OCI-LY7 (cell line): ENCODE measurements at regions not wholly inside any gene's neighbourhood (a gene's known extent, or its start where the extent isn't known, plus 50 kb on each side); places are given as distances from the start of the nearest gene placed in this dataset.

Experiments
- BruUV-seq: library from RNA; stranded (reverse); fragments of 400-500 nt; replicated peaks from 2 replicates; lab custom pipeline; 2021; lab: Mats Ljungman, UMichigan
- CTCF ChIA-PET: fragments of 300-600 bp; sonication (Branson Sonifier 250); formaldehyde crosslinking; loops from one replicate; lab custom pipeline; 2022; ENCODE audit warnings: antibody characterized with exemption; ENCODE audit not compliant: unreplicated experiment; lab: Charles Lee
- POLR2A ChIA-PET: fragments of 300-600 bp; sonication (Branson Sonifier 250); formaldehyde crosslinking; loops from one replicate; lab custom pipeline; 2022; ENCODE audit warnings: antibody characterized with exemption; lab: Charles Lee
- DNase-seq: peaks from one replicate; pipeline ENCODE4 v3.0.0-alpha.2; 2015; ENCODE audit warnings: low spot score
- H2AFZ ChIP-seq: fragments of 200-600 bp; sonication (generic), shearing (Covaris generic); 2 replicates; pipeline ENCODE4 v1.6.1; 2014; ENCODE audit warnings: mild to moderate bottlenecking, antibody characterized with exemption, low read length, moderate library complexity
- H3K27ac ChIP-seq: fragments of 200-600 bp; sonication (generic); 2 replicates; pipeline ENCODE4 v1.5.1; 2014; ENCODE audit warnings: mixed run types, low read depth, mild to moderate bottlenecking, moderate library complexity, low read length, inconsistent platforms; ENCODE audit not compliant: poor library complexity, severe bottlenecking
- H3K36me3 ChIP-seq: fragments of 200-600 bp; sonication (generic); 2 replicates; pipeline ENCODE4 v1.6.1; 2014; ENCODE audit warnings: mild to moderate bottlenecking, antibody characterized with exemption, low read length, moderate library complexity, mixed read lengths; ENCODE audit not compliant: insufficient read depth
- H3K4me1 ChIP-seq: fragments of 200-600 bp; sonication (generic); 2 replicates; pipeline ENCODE4 v1.5.1; 2014; ENCODE audit warnings: mild to moderate bottlenecking, low read length; ENCODE audit not compliant: insufficient read depth, poor library complexity, severe bottlenecking
- H3K4me2 ChIP-seq: fragments of 200-600 bp; sonication (generic); 2 replicates; pipeline ENCODE4 v1.6.1; 2014; ENCODE audit warnings: mild to moderate bottlenecking, low read length
- H3K4me3 ChIP-seq: fragments of 200-600 bp; sonication (generic); 2 replicates; pipeline ENCODE4 v1.5.1; 2014; ENCODE audit warnings: mild to moderate bottlenecking, low read depth, low read length; ENCODE audit not compliant: poor library complexity, severe bottlenecking
- H3K79me2 ChIP-seq: fragments of 200-600 bp; sonication (generic); 2 replicates; pipeline ENCODE4 v1.6.1; 2016; ENCODE audit warnings: low read depth, mild to moderate bottlenecking, low read length, moderate library complexity, mixed read lengths; ENCODE audit not compliant: insufficient read depth
- H3K9me2 ChIP-seq: fragments of 200-600 bp; sonication (generic); 2 replicates; pipeline ENCODE4 v1.6.1; 2016; ENCODE audit warnings: mild to moderate bottlenecking, low read length, mixed read lengths; ENCODE audit not compliant: insufficient read depth
- H3K9me3 ChIP-seq: fragments of 200-600 bp; sonication (generic); 2 replicates; pipeline ENCODE4 v1.6.1; 2014; ENCODE audit warnings: mild to moderate bottlenecking, mixed run types, low read length, mixed read lengths
- H4K20me1 ChIP-seq: fragments of 200-600 bp; sonication (generic); 2 replicates; pipeline ENCODE4 v1.6.1; 2014; ENCODE audit warnings: mild to moderate bottlenecking, antibody characterized with exemption, low read length, moderate library complexity, mixed read lengths; ENCODE audit not compliant: insufficient read depth
- CTCF ChIP-seq: fragments of 200-600 bp; sonication (generic); conservative IDR thresholded peaks from 2 replicates; pipeline ENCODE4 v1.5.1; 2014; ENCODE audit warnings: mild to moderate bottlenecking, antibody characterized with exemption, low read length, moderate library complexity, mixed read lengths
- EZH2phosphoT487 ChIP-seq: fragments of 200-600 bp; sonication (generic); IDR thresholded peaks from 2 replicates; pipeline ENCODE4 v1.6.1; 2018; ENCODE audit warnings: low read depth, borderline replicate concordance, mild to moderate bottlenecking, mixed run types, antibody characterized with exemption, low read length, moderate library complexity, mixed read lengths
- intact Hi-C: fragments of 100-400 bp; cut with micrococcal nuclease; formaldehyde crosslinking; loops from one replicate; pipeline ENCODE4 v1.10.0; 2022; ENCODE audit not compliant: unreplicated experiment

- H3K4me1 ChIP-seq: no peaks in the 10 kb centered on the region
- DNase-seq: peak; percentile 56
- intact Hi-C loops: no loop called here
- no peaks in the 10 kb centered on the region for H3K36me3 ChIP-seq
- no peaks in the 10 kb centered on the region for H3K9me3 ChIP-seq
- H4K20me1 ChIP-seq: no peaks in the 10 kb centered on the region
- no TSS peak for BruUV-seq
- H3K4me2 ChIP-seq: no peak overlapping the region
- no peaks in the 10 kb centered on the region for H3K79me2 ChIP-seq
- ChIA-PET CTCF (no interaction called here), POLR2A (interaction anchor here (1.1 kb wide), 1 partner anchor 11 kb away, joined by 3 read pairs; no protein-coding TSS in a partner anchor)
- no peak overlapping the region for H3K27ac ChIP-seq
- no peaks in the 10 kb centered on the region for H3K9me2 ChIP-seq
- H2AFZ ChIP-seq: no peak overlapping the region
- TF ChIP-seq CTCF: no peak
- no peak for TF ChIP-seq EZH2phosphoT487
- H3K4me3 ChIP-seq: no peak overlapping the region
These were observed 101.0 kb downstream of the BEGAIN start for GRCh38 chr14:100486025-100486828.
